Fibroblast of mammary gland (primary cell): ENCODE measurements at regions not wholly inside any gene's neighbourhood (a gene's known extent, or its start where the extent isn't known, plus 50 kb on each side); places are given as distances from the start of the nearest gene placed in this dataset.

Source experiments
- DNase-seq: peaks from one replicate; pipeline ENCODE4 v3.0.0-alpha.2; 2010; ENCODE audit warnings: low read depth
- H3K4me3 ChIP-seq: 2 replicates; pipeline ENCODE4 v1.5.1; 2011; ENCODE audit warnings: low read depth, mild to moderate bottlenecking, low read length, moderate library complexity; ENCODE audit not compliant: control insufficient read depth
- CTCF ChIP-seq: conservative IDR thresholded peaks from 2 replicates; pipeline ENCODE4 v1.5.1; 2011; ENCODE audit warnings: low read depth, low read length, inconsistent platforms; ENCODE audit not compliant: control insufficient read depth, insufficient read depth

- TF ChIP-seq CTCF = no peak
- no peak for DNase-seq
- H3K4me3 ChIP-seq = no peak overlapping the region
Measured at GRCh38 chr7:81470724-81471379, 299.0 kb downstream of the HGF start.

DNA sequence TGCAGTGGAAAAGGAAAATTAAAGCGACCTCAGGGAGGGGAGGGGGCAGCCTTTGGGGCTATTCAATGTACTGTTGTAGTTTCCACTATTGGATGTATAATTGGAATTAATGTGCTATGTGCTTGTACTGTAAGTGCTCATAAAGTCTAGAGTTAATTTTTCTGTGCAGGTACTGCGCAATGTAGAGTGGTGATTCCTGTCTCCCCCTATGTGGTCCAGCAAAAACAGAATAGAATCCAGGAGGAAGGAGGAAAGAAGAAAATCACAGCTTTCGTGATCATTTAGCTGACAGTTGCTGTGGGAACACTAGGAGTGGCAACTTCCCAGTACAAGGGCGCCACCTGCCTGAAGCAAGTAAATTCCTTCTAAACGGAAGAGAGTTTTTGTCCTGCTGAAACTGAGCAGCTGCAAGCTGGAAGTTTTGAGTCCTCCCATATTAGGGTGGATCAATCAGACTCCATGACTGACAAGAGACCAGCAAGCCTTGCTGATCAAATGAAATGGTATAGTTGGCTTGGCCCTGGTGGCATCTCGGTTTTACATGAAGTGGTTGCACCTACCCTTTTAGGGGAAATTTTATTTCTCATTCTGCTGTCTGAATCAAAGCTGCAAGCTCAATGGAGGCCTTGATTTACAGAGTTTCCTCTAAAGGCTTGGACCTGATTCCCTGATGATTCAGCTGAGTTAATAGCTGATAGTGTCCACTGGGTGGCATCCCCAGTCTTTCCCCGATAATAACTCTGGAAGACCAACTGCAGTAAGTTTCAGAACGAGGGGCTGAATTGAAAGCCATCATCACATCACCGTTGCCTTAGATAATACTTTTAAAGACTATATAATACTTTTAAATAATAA is 299.8 kb downstream of the HGF start:
- TF ChIP-seq CTCF = peak; percentile 84
- peak; percentile 76 for DNase-seq
- H3K4me3 ChIP-seq = no peak overlapping the region

DNA sequence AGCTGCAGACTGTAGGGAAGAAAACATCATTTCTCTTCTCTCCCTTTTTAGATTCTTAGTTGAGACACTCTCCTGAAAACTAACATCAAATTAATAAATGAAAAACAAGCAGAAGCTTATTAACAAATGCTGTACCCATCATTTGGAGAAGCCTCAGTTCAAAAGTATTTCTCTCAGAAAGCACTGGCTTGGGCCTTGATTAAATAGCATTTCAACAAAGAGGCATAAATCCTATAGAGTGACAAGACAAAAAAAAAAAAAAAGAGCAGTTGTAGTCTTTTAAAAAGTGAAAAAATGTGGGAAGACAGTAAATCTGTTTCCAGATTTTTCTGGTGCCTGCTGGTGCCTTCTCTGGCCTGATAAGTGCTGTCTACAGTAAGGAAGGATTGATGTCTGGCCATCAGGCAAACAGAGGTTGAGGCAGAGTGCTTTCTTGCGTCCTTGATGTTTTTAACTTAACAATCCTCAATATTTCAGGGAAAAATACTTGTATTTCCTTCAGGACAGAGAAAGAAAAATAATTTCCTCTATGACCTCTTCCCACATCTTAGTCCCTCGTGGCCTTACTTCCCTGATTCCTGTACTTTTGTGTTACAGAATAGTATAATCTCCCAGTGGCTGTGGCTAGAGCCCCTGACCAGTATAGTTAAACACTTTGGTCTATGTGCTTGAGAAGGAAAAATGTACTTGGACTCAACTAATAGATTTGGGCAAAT is 300.5 kb downstream of the HGF start:
- H3K4me3 ChIP-seq = no peak overlapping the region
- DNase-seq = no peak
- TF ChIP-seq CTCF = no peak

GRCh38 chr7:81468526-81468925 is 301.3 kb downstream of the HGF start:
- DNase-seq = no peak
- TF ChIP-seq CTCF = no peak
- H3K4me3 ChIP-seq = no peak overlapping the region

GRCh38 chr7:81467964-81468363 is 301.9 kb downstream of the HGF start:
- DNase-seq = no peak
- TF ChIP-seq CTCF = no peak
- H3K4me3 ChIP-seq = no peak overlapping the region

DNA sequence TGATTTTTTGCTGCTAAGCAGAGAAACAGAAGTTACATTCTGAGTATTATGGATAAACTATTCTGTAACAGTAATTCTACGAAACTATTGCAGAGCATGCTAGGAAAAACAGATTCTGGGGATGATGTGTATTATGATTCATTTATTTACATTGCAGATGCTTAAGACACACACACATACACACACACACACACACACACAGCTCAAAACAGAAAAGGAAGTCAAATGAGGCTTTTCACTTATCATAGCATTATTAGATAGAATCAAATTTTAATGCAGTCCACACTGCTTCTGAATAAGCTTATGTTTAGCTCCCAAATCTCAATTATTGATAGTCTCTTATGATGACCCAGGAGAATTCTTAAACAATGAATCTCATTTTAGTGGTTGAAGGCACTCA is 307.2 kb downstream of the HGF start:
- TF ChIP-seq CTCF = no peak
- H3K4me3 ChIP-seq = no peak overlapping the region
- peak; percentile 72 for DNase-seq
